ENCODE measurements at regions not wholly inside any gene's neighbourhood (a gene's known extent, or its start where the extent isn't known, plus 50 kb on each side); places are given as distances from the start of the nearest gene placed in this dataset.

GRCh38 chr20:3339076-3339475, 68.4 kb downstream of the DNAAF9 start (continued):
- TF ChIP-seq MGA (IDR thresholded peaks at IDR 0.05) (no peak), AFF4 (CRISPR knock-in tag; IDR thresholded peaks at IDR 0.05) (no peak), COPS2 (conservative IDR thresholded peaks at IDR 0.05) (no peak), BRD4 (IDR thresholded peaks at IDR 0.05) (no peak), CBFA2T3 (IDR thresholded peaks at IDR 0.05) (no peak), ZNF41 (CRISPR knock-in tag; conservative IDR thresholded peaks at IDR 0.05) (no peak), RBFOX2 (IDR thresholded peaks at IDR 0.05; ENCODE audit: low read depth, low read length) (no peak), HOXB6 (CRISPR knock-in tag; IDR thresholded peaks at IDR 0.05; ENCODE audit: borderline replicate concordance) (no peak)
